ENCODE measurements at regions not wholly inside any gene's neighbourhood (a gene's known extent, or its start where the extent isn't known, plus 50 kb on each side); places are given as distances from the start of the nearest gene placed in this dataset.

GRCh38 chr6:41440958-41441357 is 105.2 kb upstream of the FOXP4 start:
- Histone ChIP-seq H3K36me3 (ENCODE audit: control insufficient read depth in 2 of 2, extremely low read depth in 1 of 2, insufficient read depth in 2 of 2, low read length in 2 of 2) (no peaks in the 10 kb centered on the region), H4K20me1 (ENCODE audit: control insufficient read depth, extremely low read depth, insufficient read depth, low read length) (no peaks in the 10 kb centered on the region), H3K9ac (ENCODE audit: control insufficient read depth, extremely low read depth, insufficient read depth, low read length) (no peak overlapping the region), H3K4me2 (ENCODE audit: control insufficient read depth, extremely low read depth, insufficient read depth, low read depth, low read length) (no peak overlapping the region), H3K4me3 (ENCODE audit: control insufficient read depth in 2 of 3, extremely low read depth in 1 of 3, insufficient read depth in 2 of 3, low read depth in 1 of 3, low read length in 3 of 3) (no peak overlapping the region), H2AFZ (ENCODE audit: control insufficient read depth, low read length) (no peak overlapping the region), H3K4me1 (ENCODE audit: control insufficient read depth, extremely low read depth, insufficient read depth, low read length) (no peaks in the 10 kb centered on the region), H3K79me2 (ENCODE audit: control insufficient read depth, insufficient read depth, low read length) (no peaks in the 10 kb centered on the region), H3K9me1 (ENCODE audit: control insufficient read depth, extremely low read depth, insufficient read depth, low read length) (no peaks in the 10 kb centered on the region), H3K9me3 (ENCODE audit: control insufficient read depth, low read depth, low read length) (no peaks in the 10 kb centered on the region), H3K27me3 (ENCODE audit: control insufficient read depth, extremely low read depth, insufficient read depth, low read length) (peaks cover 53% of the 10 kb centered on the region), H3K27ac (ENCODE audit: control insufficient read depth, insufficient read depth, low read length) (no peak overlapping the region)
- DNase-seq (ENCODE audit: low read depth, low spot score) (no peak), FAIRE-seq (no peak)
- TF ChIP-seq CTCF (optimal IDR thresholded peaks at IDR 0.05 in 1 of 3, IDR thresholded peaks at IDR 0.05 in 1 of 3, conservative IDR thresholded peaks at IDR 0.05 in 1 of 3; ENCODE audit: extremely low read depth in 1 of 3, insufficient read depth in 2 of 3, low read length in 3 of 3) (no peak), EZH2 (IDR thresholded peaks at IDR 0.05; ENCODE audit: low read length) (no peak)
- dilution Hi-C loops (cut with MboI; ENCODE audit: extremely low pct_ligation_motif_present, low sequenced_read_pairs), result no loop called here

- TF ChIP-seq CTCF (optimal IDR thresholded peaks at IDR 0.05 in 1 of 3, IDR thresholded peaks at IDR 0.05 in 1 of 3, conservative IDR thresholded peaks at IDR 0.05 in 1 of 3; ENCODE audit: extremely low read depth in 1 of 3, insufficient read depth in 2 of 3, low read length in 3 of 3) (no peak), EZH2 (IDR thresholded peaks at IDR 0.05; ENCODE audit: low read length) (no peak)
- Histone ChIP-seq H3K4me3 (ENCODE audit: control insufficient read depth in 2 of 3, extremely low read depth in 1 of 3, insufficient read depth in 2 of 3, low read depth in 1 of 3, low read length in 3 of 3) (no peak overlapping the region), H3K9ac (ENCODE audit: control insufficient read depth, extremely low read depth, insufficient read depth, low read length) (no peak overlapping the region), H3K4me2 (ENCODE audit: control insufficient read depth, extremely low read depth, insufficient read depth, low read depth, low read length) (no peak overlapping the region), H3K79me2 (ENCODE audit: control insufficient read depth, insufficient read depth, low read length) (no peaks in the 10 kb centered on the region), H3K27me3 (ENCODE audit: control insufficient read depth, extremely low read depth, insufficient read depth, low read length) (peaks cover 55% of the 10 kb centered on the region), H3K27ac (ENCODE audit: control insufficient read depth, insufficient read depth, low read length) (no peak overlapping the region), H3K9me1 (ENCODE audit: control insufficient read depth, extremely low read depth, insufficient read depth, low read length) (no peaks in the 10 kb centered on the region), H4K20me1 (ENCODE audit: control insufficient read depth, extremely low read depth, insufficient read depth, low read length) (no peaks in the 10 kb centered on the region), H3K36me3 (ENCODE audit: control insufficient read depth in 2 of 2, extremely low read depth in 1 of 2, insufficient read depth in 2 of 2, low read length in 2 of 2) (no peaks in the 10 kb centered on the region), H3K9me3 (ENCODE audit: control insufficient read depth, low read depth, low read length) (no peaks in the 10 kb centered on the region), H2AFZ (ENCODE audit: control insufficient read depth, low read length) (no peak overlapping the region), H3K4me1 (ENCODE audit: control insufficient read depth, extremely low read depth, insufficient read depth, low read length) (no peaks in the 10 kb centered on the region)
- dilution Hi-C loops (cut with MboI; ENCODE audit: extremely low pct_ligation_motif_present, low sequenced_read_pairs), result no loop called here
- DNase-seq (ENCODE audit: low read depth, low spot score), result no peak
- FAIRE-seq, result no peak
These were observed 104.4 kb upstream of the FOXP4 start for GRCh38 chr6:41441598-41442351.

All from keratinocyte (primary cell).